Esophagus muscularis mucosa (tissue), 4 donors: ENCODE measurements at regions not wholly inside any gene's neighbourhood (a gene's known extent, or its start where the extent isn't known, plus 50 kb on each side); places are given as distances from the start of the nearest gene placed in this dataset.

Source experiments
- DNase-seq: peaks from one replicate; pipeline ENCODE4 v3.0.0-alpha.2; 2017; ENCODE audit errors: extremely low spot score
- H3K27ac ChIP-seq, 4 donors: fragments of 200-600 bp; sonication (generic); replicated peaks in 1 of 4; 1 replicate in 3 of 4; 2 replicates in 1 of 4; pipeline ENCODE4 v1.5.1; 2016 to 2019; ENCODE audit warnings: mild to moderate bottlenecking in 1 of 4
- H3K27me3 ChIP-seq, 4 donors: fragments of 200-600 bp; sonication (generic); one replicate each; pipeline versions ENCODE4 v1.5.1 to v1.6.0; 2016 to 2019
- H3K36me3 ChIP-seq, 4 donors: fragments of 200-600 bp; sonication (generic); one replicate each; pipeline ENCODE4 v1.5.1; 2016 to 2019
- H3K4me1 ChIP-seq, 4 donors: fragments of 200-600 bp; sonication (generic); one replicate each; pipeline ENCODE4 v1.5.1; 2016 to 2019
- H3K4me3 ChIP-seq, 4 donors: fragments of 200-600 bp; sonication (generic); 1 replicate in 2 of 4; 2 replicates in 2 of 4; pipeline ENCODE4 v1.5.1; 2016 to 2019; ENCODE audit warnings: mild to moderate bottlenecking in 4 of 4, moderate library complexity in 1 of 4
- H3K9me3 ChIP-seq, 4 donors: fragments of 200-600 bp; sonication (generic); 1 replicate in 3 of 4; 2 replicates in 1 of 4; pipeline ENCODE4 v1.5.1; 2016 to 2019
- CTCF ChIP-seq, 3 experiments: fragments of 200-600 bp in 2 of 3; fragments of 450-650 bp in 1 of 3; sonication (generic) in 2 of 3; IDR thresholded peaks; one replicate each; pipeline ENCODE4 v1.5.1; 2017 to 2019; ENCODE audit warnings: antibody characterized with exemption in 3 of 3, mild to moderate bottlenecking in 2 of 3, moderate library complexity in 1 of 3
- EP300 ChIP-seq: sonication (generic); formaldehyde crosslinking; IDR thresholded peaks from one replicate; pipeline ENCODE4 v1.6.1; 2017; ENCODE audit warnings: antibody characterized with exemption
- POLR2A ChIP-seq: fragments of 450-650 bp; IDR thresholded peaks from one replicate; pipeline ENCODE4 v1.6.1; 2017; ENCODE audit warnings: antibody characterized with exemption, moderate library complexity, mild to moderate bottlenecking, low read depth
- POLR2AphosphoS5 ChIP-seq, 2 donors: sonication (generic); formaldehyde crosslinking; IDR thresholded peaks; one replicate each; pipeline ENCODE4 v1.6.1; 2017; ENCODE audit warnings: antibody characterized with exemption in 2 of 2
- WGBS: methylation state at CpG from one replicate; pipeline ENCODE4 v1.1.5; 2018; 5-methylcytosine and 5-hydroxymethylcytosine counted together
- intact Hi-C: fragments of 100-400 bp; cut with DNase I; formaldehyde crosslinking; loops from one replicate; pipeline ENCODE4 v1.15.1; 2023

- Histone ChIP-seq H3K4me3 (no peak overlapping the region), H3K4me1 (no peaks in the 10 kb centered on the region), H3K27me3 (no peaks in the 10 kb centered on the region), H3K9me3 (no peaks in the 10 kb centered on the region), H3K27ac (no peak overlapping the region), H3K36me3 (no peaks in the 10 kb centered on the region)
- no peak for DNase-seq
- intact Hi-C loops, result no loop called here
- 91% methylated on average over 10 of the region's 11 CpGs for WGBS
- TF ChIP-seq EP300 (no peak), CTCF (IDR thresholded peaks at IDR 0.05) (no peak), POLR2A (no peak), POLR2AphosphoS5 (IDR thresholded peaks at IDR 0.05) (no peak)
Measured at GRCh38 chr1:238492271-238492670, 601.5 kb upstream of the ZP4 start.

GRCh38 chr1:238491265-238491664 is 600.5 kb upstream of the ZP4 start:
- TF ChIP-seq POLR2AphosphoS5 (IDR thresholded peaks at IDR 0.05) (no peak), POLR2A (no peak), EP300 (no peak), CTCF (IDR thresholded peaks at IDR 0.05) (no peak)
- Histone ChIP-seq H3K36me3 (no peaks in the 10 kb centered on the region), H3K9me3 (no peaks in the 10 kb centered on the region), H3K4me3 (no peak overlapping the region), H3K27ac (no peak overlapping the region), H3K27me3 (no peaks in the 10 kb centered on the region), H3K4me1 (no peaks in the 10 kb centered on the region)
- WGBS, result 88% methylated on average over 12 of the region's 12 CpGs
- intact Hi-C loops, result no loop called here
- DNase-seq, result no peak

- 88% methylated on average over 3 of the region's 3 CpGs for WGBS
- TF ChIP-seq POLR2AphosphoS5 (IDR thresholded peaks at IDR 0.05), result no peak
- no peak for TF ChIP-seq EP300
- no peak for TF ChIP-seq POLR2A
- no peak for TF ChIP-seq CTCF (IDR thresholded peaks at IDR 0.05)
- H3K27me3 ChIP-seq, result no peaks in the 10 kb centered on the region
- H3K27ac ChIP-seq, result no peak overlapping the region
- intact Hi-C loops, result no loop called here
- DNase-seq, result no peak
- H3K4me1 ChIP-seq, result no peaks in the 10 kb centered on the region
- H3K36me3 ChIP-seq, result no peaks in the 10 kb centered on the region
- H3K4me3 ChIP-seq, result no peak overlapping the region
- H3K9me3 ChIP-seq, result no peaks in the 10 kb centered on the region
Measured at GRCh38 chr1:238489006-238489405, 598.3 kb upstream of the ZP4 start.

GRCh38 chr1:238488401-238488800 is 597.7 kb upstream of the ZP4 start:
- Histone ChIP-seq H3K4me1 (no peaks in the 10 kb centered on the region), H3K36me3 (no peaks in the 10 kb centered on the region), H3K27ac (no peak overlapping the region), H3K9me3 (no peaks in the 10 kb centered on the region), H3K4me3 (no peak overlapping the region), H3K27me3 (no peaks in the 10 kb centered on the region)
- intact Hi-C loops, result no loop called here
- no peak for TF ChIP-seq EP300
- no peak for TF ChIP-seq POLR2A
- TF ChIP-seq CTCF (IDR thresholded peaks at IDR 0.05), result no peak
- TF ChIP-seq POLR2AphosphoS5 (IDR thresholded peaks at IDR 0.05), result no peak
- 73% methylated on average over 2 of the region's 2 CpGs for WGBS
- DNase-seq, result no peak

- no peak overlapping the region for H3K27ac ChIP-seq
- H3K4me1 ChIP-seq, result no peaks in the 10 kb centered on the region
- no peaks in the 10 kb centered on the region for H3K27me3 ChIP-seq
- TF ChIP-seq EP300 (no peak), POLR2A (no peak), POLR2AphosphoS5 (IDR thresholded peaks at IDR 0.05) (no peak), CTCF (IDR thresholded peaks at IDR 0.05) (no peak)
- no peaks in the 10 kb centered on the region for H3K9me3 ChIP-seq
- H3K4me3 ChIP-seq, result no peak overlapping the region
- no peaks in the 10 kb centered on the region for H3K36me3 ChIP-seq
- intact Hi-C loops, result no loop called here
- 86% methylated on average over 1 of the region's 1 CpG for WGBS
- no peak for DNase-seq
Measured at GRCh38 chr1:238487931-238488330, 597.2 kb upstream of the ZP4 start.
